Hepatocyte (in vitro differentiated cells): ENCODE measurements at regions not wholly inside any gene's neighbourhood (a gene's known extent, or its start where the extent isn't known, plus 50 kb on each side); places are given as distances from the start of the nearest gene placed in this dataset.

Source experiments
- CTCF ChIP-seq: fragments of 200-600 bp; sonication (generic); IDR thresholded peaks from 2 replicates; pipeline ENCODE4 v1.5.1; 2016; ENCODE audit warnings: antibody characterized with exemption, mild to moderate bottlenecking; ENCODE audit not compliant: poor library complexity
- EZH2 ChIP-seq: fragments of 200-600 bp; sonication (generic); IDR thresholded peaks from 2 replicates; pipeline ENCODE4 v1.6.1; 2016; ENCODE audit warnings: antibody characterized with exemption, mild to moderate bottlenecking, borderline replicate concordance

GRCh38 chr4:163263606-163264005, 68.8 kb downstream of the NPY1R start:
- TF ChIP-seq CTCF (no peak), EZH2 (no peak)
